DND-41 (cell line): ENCODE measurements at regions not wholly inside any gene's neighbourhood (a gene's known extent, or its start where the extent isn't known, plus 50 kb on each side); places are given as distances from the start of the nearest gene placed in this dataset.

ENCODE experiments used
- CTCF ChIP-seq: IDR thresholded peaks from 2 replicates; pipeline ENCODE4 v1.5.1; 2012; ENCODE audit warnings: borderline replicate concordance, low read length, moderate library complexity, mild to moderate bottlenecking; ENCODE audit not compliant: poor library complexity, severe bottlenecking; ENCODE audit errors: extremely low read depth
- EZH2 ChIP-seq: IDR thresholded peaks from 3 replicates; pipeline ENCODE4 v1.6.1; 2012; ENCODE audit warnings: borderline replicate concordance, low read depth, mild to moderate bottlenecking, moderate library complexity, low read length, inconsistent platforms; ENCODE audit not compliant: severe bottlenecking

- TF ChIP-seq CTCF (peak; percentile 11), EZH2 (no peak)
These were observed 226.0 kb upstream of the PTGER4 start for GRCh38 chr5:40453689-40454088.
